Esophagus muscularis mucosa (tissue), 4 donors: ENCODE measurements at regions not wholly inside any gene's neighbourhood (a gene's known extent, or its start where the extent isn't known, plus 50 kb on each side); places are given as distances from the start of the nearest gene placed in this dataset.

Experiments
- CTCF ChIP-seq, 3 experiments: fragments of 200-600 bp in 2 of 3; fragments of 450-650 bp in 1 of 3; sonication (generic) in 2 of 3; IDR thresholded peaks; one replicate each; pipeline ENCODE4 v1.5.1; 2017 to 2019; ENCODE audit warnings: antibody characterized with exemption in 3 of 3, mild to moderate bottlenecking in 2 of 3, moderate library complexity in 1 of 3
- EP300 ChIP-seq: sonication (generic); formaldehyde crosslinking; IDR thresholded peaks from one replicate; pipeline ENCODE4 v1.6.1; 2017; ENCODE audit warnings: antibody characterized with exemption
- POLR2A ChIP-seq: fragments of 450-650 bp; IDR thresholded peaks from one replicate; pipeline ENCODE4 v1.6.1; 2017; ENCODE audit warnings: antibody characterized with exemption, moderate library complexity, mild to moderate bottlenecking, low read depth

- no peak for TF ChIP-seq CTCF (IDR thresholded peaks at IDR 0.05)
- no peak for TF ChIP-seq POLR2A
- no peak for TF ChIP-seq EP300
Measured at GRCh38 chr12:78359520-78359919, 505.1 kb upstream of the SYT1 start.
